ENCODE measurements at regions not wholly inside any gene's neighbourhood (a gene's known extent, or its start where the extent isn't known, plus 50 kb on each side); places are given as distances from the start of the nearest gene placed in this dataset.

GRCh38 chr3:41026394-41027177 lies 172.7 kb upstream of the CTNNB1 start:
- Histone ChIP-seq H3K9me3 (ENCODE audit: severe bottlenecking) (no peaks in the 10 kb centered on the region), H3K36me3 (no peaks in the 10 kb centered on the region), H3K4me3 (ENCODE audit: low read depth, low read length) (no peak overlapping the region), H3K27me3 (ENCODE audit: insufficient read depth, low read depth, severe bottlenecking) (no peaks in the 10 kb centered on the region), H3K27ac (no peak overlapping the region)
- TF ChIP-seq, protein P1, sequence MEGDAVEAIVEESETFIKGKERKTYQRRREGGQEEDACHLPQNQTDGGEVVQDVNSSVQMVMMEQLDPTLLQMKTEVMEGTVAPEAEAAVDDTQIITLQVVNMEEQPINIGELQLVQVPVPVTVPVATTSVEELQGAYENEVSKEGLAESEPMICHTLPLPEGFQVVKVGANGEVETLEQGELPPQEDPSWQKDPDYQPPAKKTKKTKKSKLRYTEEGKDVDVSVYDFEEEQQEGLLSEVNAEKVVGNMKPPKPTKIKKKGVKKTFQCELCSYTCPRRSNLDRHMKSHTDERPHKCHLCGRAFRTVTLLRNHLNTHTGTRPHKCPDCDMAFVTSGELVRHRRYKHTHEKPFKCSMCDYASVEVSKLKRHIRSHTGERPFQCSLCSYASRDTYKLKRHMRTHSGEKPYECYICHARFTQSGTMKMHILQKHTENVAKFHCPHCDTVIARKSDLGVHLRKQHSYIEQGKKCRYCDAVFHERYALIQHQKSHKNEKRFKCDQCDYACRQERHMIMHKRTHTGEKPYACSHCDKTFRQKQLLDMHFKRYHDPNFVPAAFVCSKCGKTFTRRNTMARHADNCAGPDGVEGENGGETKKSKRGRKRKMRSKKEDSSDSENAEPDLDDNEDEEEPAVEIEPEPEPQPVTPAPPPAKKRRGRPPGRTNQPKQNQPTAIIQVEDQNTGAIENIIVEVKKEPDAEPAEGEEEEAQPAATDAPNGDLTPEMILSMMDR (IDR thresholded peaks at IDR 0.05; ENCODE audit: low read depth, low read length) = no peak
- peak; percentile 71 for DNase-seq

GRCh38 chr3:41029356-41029755 lies 169.9 kb upstream of the CTNNB1 start:
- H3K27me3 ChIP-seq (ENCODE audit: insufficient read depth, low read depth, severe bottlenecking) = no peaks in the 10 kb centered on the region
- H3K27ac ChIP-seq = no peak overlapping the region
- no peak overlapping the region for H3K4me3 ChIP-seq (ENCODE audit: low read depth, low read length)
- TF ChIP-seq, protein P1 (IDR thresholded peaks at IDR 0.05; ENCODE audit: low read depth, low read length) = no peak
- no peaks in the 10 kb centered on the region for H3K36me3 ChIP-seq
- no peak for DNase-seq
- no peaks in the 10 kb centered on the region for H3K9me3 ChIP-seq (ENCODE audit: severe bottlenecking)

GRCh38 chr3:41030220-41030619 lies 169.1 kb upstream of the CTNNB1 start:
- no peak overlapping the region for H3K4me3 ChIP-seq (ENCODE audit: low read depth, low read length)
- TF ChIP-seq, protein P1 (IDR thresholded peaks at IDR 0.05; ENCODE audit: low read depth, low read length) = no peak
- H3K9me3 ChIP-seq (ENCODE audit: severe bottlenecking) = no peaks in the 10 kb centered on the region
- no peaks in the 10 kb centered on the region for H3K27me3 ChIP-seq (ENCODE audit: insufficient read depth, low read depth, severe bottlenecking)
- no peaks in the 10 kb centered on the region for H3K36me3 ChIP-seq
- no peak overlapping the region for H3K27ac ChIP-seq
- no peak for DNase-seq

GRCh38 chr3:41031401-41031800 lies 167.9 kb upstream of the CTNNB1 start:
- Histone ChIP-seq H3K9me3 (ENCODE audit: severe bottlenecking) (no peaks in the 10 kb centered on the region), H3K36me3 (no peaks in the 10 kb centered on the region), H3K27me3 (ENCODE audit: insufficient read depth, low read depth, severe bottlenecking) (no peaks in the 10 kb centered on the region), H3K27ac (no peak overlapping the region), H3K4me3 (ENCODE audit: low read depth, low read length) (no peak overlapping the region)
- no peak for DNase-seq
- TF ChIP-seq, protein P1 (IDR thresholded peaks at IDR 0.05; ENCODE audit: low read depth, low read length) = no peak

DNA sequence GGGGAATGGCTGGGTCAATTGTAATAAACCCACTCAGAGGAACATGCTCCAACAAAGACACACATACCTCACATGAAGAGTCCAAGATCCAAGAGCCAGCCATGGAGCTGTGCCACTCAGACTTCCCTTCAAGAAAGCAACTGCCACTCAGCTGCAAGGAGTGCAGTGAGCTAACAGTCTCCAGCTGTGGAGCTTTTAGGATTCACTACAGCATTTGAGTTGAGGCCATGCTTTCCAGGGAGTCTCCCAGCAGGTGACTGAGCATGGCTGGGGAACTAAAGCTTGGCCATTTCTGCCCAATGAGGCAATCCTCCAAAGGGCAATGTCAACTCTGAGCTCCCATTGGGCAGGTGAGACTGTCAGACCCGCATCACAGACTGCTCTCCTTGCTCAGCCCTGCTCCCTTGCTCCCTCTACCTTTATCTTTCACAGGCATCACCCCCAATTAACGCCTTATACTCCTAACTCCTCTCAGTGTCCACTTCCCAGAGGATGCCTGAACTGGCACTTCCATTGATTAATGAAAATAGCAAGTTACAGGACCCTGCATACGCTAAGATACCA lies 165.3 kb upstream of the CTNNB1 start:
- H3K4me3 ChIP-seq (ENCODE audit: low read depth, low read length) = no peak overlapping the region
- no peak for DNase-seq
- no peak overlapping the region for H3K27ac ChIP-seq
- H3K9me3 ChIP-seq (ENCODE audit: severe bottlenecking) = no peaks in the 10 kb centered on the region
- TF ChIP-seq, protein P1 (IDR thresholded peaks at IDR 0.05; ENCODE audit: low read depth, low read length) = no peak
- no peaks in the 10 kb centered on the region for H3K27me3 ChIP-seq (ENCODE audit: insufficient read depth, low read depth, severe bottlenecking)
- H3K36me3 ChIP-seq = no peaks in the 10 kb centered on the region
